HT1080 (cell line): ENCODE measurements at regions not wholly inside any gene's neighbourhood (a gene's known extent, or its start where the extent isn't known, plus 50 kb on each side); places are given as distances from the start of the nearest gene placed in this dataset.
"Not testable (repeated sequence)": the region's sequence is repeated elsewhere in the genome, so short reads cannot be mapped to it uniquely, and the experiment has no call there.

Experiments used
- DNase-seq: peaks from one replicate; pipeline ENCODE4 v3.0.0-alpha.2; 2015; ENCODE audit warnings: low read depth

DNA sequence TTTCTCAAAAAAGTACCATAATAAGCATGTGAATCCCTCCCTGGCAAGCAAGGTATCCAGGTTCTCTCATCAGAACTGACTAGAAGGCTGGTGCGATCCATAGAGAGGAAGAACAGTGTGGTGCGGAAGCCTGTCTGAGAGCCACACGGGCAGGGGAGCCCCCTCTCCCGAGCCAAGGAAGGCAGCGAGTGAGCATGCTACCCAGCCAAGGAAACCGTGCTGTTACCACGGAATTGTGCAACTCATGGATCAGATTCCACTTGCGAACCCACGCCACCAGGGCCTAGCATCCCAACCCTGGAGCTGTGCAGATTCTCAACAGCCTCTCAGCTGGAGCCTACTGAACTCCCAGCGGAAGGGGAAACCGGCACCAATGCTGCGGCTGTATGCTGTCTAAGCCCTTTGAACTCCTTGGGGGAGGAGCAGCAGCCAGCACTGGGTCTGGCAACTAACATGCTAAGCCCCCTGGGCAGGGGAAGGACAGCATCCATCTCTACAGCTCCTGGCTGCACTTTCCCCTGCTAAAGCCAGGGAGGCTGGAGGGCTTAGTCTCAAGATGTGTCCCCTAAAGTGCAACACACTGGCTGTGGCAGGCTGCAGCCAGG is 823.1 kb downstream of the EPHA4 start:
- DNase-seq = no peak

DNA sequence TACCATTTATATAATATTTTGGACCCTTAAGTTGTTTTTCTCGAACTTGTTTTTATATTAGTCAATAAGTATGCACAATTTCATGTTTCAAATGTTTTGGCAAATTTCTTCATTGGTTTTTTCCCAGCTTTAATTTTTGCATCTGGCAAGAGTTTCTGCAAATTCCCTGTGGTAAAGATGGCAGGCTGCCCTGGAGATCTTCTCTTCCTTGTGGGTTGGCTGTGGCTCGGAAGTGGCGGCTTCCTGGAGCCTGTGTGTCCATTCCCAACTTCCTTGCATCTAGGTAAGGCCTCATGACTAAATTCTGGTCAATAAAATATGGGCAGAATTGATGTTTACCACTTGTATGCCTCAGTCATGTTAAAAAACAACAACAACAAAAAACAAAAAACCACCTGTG is 818.6 kb downstream of the EPHA4 start:
- DNase-seq = peak; percentile 7

DNA sequence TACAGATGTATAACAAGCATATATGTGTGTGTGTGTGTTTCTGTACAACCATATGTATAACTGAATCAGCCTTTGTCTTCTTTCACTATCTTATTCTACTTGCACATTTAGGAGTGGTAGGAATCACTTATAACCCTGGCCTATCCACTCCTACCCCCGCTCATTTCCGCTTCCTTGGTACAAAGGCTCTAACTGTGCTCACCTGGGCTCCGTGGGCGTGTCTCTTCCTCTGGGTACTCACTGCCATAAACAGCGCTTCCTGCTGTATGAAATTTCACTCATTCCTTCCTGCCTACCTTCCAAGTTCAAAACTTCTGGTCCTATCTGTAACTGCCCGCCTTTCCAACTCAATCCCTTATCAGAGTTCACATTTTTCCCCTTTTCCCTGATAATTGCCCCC is 815.5 kb downstream of the EPHA4 start:
- DNase-seq = no peak

- not testable (repeated sequence) for DNase-seq
These were observed 813.7 kb downstream of the EPHA4 start for GRCh38 chr2:220758376-220758775.

- DNase-seq = no peak
These were observed 807.9 kb downstream of the EPHA4 start for GRCh38 chr2:220764171-220764570.

- DNase-seq = no peak
These were observed 804.4 kb downstream of the EPHA4 start for GRCh38 chr2:220767591-220768255.

DNA sequence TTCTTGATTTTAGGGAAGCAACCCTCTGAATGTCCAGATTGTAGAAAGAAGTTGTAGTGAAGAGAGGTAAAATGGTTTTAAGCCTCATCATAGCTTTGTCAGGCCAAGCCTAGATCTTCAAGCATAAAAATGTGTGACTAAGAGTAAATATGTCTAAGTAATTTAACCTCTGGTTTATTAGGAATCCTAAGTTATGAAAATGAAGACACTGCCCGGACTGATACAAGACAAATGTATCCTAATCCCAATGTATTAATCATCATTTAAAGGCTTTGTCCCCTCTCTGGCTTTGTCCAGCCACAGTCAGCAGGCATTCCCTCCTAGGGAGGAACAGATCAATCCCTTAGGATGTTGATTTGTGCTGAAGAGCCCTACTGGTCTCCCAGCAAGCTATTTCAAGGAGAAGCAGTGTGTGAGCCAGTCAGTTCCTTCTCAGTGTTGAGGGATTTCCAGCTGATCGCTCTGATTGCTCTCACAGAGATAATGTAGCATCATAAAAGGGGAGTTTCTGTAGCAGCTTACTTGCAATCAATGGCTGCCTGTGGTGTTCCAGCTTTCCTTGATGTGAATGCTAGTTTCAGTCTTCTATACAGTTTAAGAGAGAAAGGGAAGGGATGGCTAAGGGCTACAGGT is 796.1 kb downstream of the EPHA4 start:
- DNase-seq = no peak

DNA sequence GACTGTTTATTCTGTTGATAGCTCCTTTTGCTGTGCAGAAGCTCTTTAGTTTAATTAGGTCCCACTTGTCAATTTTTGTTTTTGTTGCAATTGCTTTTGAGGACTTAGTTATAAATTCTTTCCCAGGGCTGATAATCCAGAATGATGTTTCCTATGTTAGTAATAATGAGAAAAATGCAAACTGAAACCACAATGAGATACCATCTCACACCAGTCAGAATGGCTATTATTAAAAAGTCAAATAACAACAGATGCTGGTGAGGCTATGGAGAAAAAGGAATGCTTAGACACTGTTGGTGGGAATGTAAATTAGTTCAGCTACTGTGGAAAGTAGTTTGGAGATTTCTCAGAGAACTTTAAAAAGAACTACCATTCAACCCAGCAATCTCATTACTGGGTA is 793.0 kb downstream of the EPHA4 start:
- not testable (repeated sequence) for DNase-seq

DNA sequence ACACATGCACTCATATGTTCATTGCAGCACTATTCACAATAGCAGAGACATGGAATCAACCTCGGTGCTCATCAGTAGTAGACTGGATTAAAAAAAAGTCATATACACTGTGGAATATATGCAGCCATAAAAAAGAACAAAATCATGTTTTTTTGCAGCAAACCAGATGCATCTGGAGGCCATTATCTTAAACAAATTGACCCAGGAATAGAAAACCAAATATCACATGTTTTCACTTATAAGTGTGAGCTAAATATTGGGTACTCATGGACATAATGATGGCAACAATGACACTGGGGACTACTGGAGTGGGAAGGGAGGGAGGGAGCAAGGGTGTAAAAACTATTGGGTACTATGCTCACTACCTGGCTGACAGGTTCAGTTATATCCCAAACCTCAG is 792.6 kb downstream of the EPHA4 start:
- no peak for DNase-seq

- DNase-seq = peak; percentile 46
These were observed 792.2 kb downstream of the EPHA4 start for GRCh38 chr2:220779931-220780330.

GRCh38 chr2:220781622-220782241 is 790.4 kb downstream of the EPHA4 start:
- no peak for DNase-seq

DNA sequence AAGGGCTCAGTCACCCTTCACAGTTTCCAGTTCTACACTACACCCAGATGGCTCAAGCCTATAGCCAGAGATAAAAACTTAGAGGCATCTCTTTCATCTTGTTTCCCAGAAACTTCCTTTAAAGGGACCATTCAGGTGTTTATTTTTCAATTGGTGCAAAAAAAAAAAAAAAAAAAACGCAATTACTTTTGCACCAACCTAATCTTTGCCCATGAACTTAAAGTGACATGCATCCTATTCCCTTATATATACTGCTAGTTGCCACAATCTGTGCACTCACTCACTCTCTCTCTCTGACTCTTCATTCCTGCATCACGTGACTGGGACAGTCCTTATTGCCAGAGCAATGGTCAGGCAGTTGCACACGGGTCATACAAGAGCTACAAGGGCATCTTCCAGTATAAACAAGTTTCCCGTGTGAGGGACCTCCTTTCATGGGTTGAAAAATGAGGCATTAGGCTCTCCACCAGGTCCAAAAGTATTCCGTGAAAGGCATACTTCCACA is 789.4 kb downstream of the EPHA4 start:
- no peak for DNase-seq

DNA sequence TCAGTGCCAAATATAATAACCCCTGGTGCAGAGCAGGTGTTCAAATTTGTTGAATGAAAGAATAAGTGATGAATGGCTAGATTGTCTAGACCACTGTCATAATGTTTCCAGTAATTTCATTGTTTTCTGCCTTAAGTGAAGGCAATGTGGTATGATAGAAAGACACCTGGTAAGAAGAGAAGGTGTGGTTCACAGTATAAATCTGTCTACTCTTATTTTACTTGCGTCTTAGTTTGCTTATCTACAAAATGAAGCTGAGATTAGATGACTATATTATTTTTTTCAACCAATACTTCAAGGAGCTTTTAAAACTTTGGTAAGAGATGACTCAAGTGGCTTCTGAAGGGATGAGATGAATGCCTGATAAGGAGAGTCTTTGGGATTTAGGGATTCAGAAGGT is 788.4 kb downstream of the EPHA4 start:
- no peak for DNase-seq

DNA sequence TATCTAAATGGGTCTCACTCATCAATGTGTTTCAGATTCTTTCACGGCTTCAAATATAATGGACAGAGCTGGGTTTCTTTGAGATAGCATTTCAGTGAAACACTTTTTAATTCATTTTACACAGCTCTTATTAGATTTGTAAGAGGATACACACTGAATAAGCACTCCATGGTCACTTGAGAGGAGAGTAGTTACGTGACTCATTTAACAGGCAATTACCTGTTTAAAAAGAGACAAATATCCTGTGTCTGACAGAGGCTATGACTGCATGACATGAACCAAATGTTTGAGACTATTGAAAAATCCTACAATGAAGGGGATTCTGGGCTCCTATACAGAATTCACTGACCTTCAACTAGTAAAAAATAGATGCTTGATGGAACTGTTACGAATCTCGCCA is 786.9 kb downstream of the EPHA4 start:
- peak; percentile 4 for DNase-seq

DNA sequence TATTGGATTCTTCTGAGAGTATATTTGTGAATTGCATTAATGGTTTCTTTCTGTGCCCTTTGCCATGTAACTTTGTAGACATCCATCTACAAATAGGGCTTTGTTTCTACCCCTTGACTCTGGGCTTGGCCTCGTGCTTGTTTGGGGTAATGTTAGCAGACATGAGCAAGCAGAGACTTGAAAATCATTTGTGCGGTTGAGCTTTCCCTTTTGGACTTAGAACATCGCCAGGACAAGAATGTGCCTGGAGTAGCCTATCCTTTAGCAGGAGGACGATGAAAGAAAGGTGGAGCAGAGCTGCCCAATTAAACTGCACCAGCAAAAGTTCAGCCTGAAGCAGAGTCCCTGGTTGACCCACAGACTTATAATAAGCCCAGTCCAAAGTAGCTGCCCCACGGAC is 785.9 kb downstream of the EPHA4 start:
- no peak for DNase-seq

GRCh38 chr2:220787251-220787650 is 784.9 kb downstream of the EPHA4 start:
- no peak for DNase-seq

DNA sequence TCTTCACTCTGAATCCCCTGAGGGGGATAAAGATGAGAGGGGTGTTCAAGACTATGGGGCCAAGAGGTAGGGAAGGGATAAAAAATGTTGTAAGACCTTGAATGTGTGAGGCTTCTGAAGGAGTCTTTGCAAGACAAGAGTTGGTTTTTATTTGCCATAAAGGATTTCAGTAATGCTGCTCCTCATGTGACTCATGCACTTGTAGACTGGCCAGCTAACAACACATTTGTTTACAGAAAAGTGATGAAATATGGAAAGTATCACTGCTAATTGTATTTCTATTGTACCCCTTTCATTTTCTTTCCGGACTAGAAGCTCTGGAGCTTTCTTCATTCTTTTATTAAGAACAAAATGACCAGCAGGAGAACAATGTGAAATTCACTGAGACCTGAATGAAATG is 782.1 kb downstream of the EPHA4 start:
- peak; percentile 11 for DNase-seq

DNA sequence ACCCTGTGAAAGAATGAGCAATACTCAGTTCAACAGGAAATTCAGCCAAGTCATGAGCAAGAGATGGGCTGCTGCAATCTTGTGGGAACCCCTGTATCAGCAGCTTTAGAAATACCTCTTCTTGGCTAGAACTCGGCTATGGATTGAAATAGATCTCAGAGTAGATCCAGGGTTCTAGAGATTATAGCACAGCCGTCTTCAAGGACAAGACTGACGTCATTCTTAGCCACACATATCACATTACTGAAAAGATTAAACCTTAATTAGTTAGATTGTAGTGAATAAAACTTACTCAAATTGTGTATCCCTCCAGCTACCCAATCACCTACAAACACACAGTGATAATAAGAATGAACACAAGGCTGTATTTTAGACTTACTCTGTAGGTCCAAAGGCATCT is 776.4 kb downstream of the EPHA4 start:
- peak; percentile 24 for DNase-seq

DNA sequence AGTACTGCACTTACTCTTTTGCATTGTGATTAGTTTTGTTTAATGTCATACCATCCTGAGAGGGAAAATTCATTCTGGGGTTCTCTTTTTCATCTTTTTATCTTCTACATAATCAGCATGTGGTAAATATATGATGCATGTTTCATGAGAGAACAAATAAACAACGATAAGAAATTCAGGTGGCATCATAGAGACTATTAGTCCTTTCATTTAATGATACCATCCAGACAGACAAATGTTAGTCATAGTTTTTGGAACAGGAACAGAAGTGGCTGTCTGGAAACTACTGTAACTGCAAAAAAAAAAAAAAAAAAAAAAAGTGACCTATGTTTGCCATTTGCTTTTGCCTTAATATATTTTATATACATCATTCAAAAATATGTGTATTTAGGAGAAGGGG is 761.0 kb downstream of the EPHA4 start:
- no peak for DNase-seq

DNA sequence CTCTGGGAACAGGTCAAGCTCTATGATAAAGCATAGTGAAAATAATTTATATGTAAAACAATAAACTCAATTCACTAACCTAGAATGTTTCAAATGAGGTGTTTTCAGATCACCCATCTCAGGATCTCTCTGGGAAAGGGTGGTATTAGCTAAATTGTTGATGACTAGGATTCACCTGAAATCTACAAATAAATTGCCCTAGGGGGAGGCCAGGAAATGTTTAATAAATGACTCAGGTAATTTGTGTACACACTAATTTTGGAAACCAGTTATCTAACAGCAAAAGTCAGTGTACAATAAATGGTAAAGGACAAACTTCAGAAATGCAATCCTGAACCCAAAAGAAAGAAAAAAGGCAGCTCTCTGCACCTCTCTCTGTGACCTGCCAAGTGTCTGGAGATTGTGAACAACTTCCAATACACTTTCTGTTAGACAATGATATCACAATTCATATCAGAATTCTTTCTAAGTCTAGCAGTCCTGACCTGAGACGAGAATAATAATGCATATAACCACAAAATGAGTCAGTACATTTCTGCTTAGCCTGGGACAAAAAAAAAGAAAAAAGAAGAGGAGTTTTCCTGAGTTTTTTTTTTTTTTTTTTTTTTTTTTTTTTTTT is 760.0 kb downstream of the EPHA4 start:
- DNase-seq = peak; percentile 74

- no peak for DNase-seq
These were observed 757.7 kb downstream of the EPHA4 start for GRCh38 chr2:220814441-220814840.

DNA sequence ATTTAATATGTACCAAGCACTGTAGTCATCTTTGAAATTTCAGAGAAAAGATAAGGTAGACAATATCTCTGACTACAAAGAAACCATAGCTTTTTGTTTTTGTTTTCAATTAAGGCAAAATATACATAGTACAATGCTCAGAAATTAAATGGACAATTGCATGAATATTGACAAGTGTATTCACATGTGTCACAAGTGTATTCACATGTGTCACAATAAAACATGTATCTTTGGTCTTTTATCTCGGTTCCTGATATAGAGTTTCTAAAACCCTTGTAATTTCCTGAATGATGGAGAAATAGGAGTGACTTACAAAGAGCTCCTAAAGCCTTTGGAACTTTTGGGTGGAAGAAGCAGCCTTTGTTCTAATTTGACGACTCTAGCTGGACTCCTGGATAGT is 756.4 kb downstream of the EPHA4 start:
- no peak for DNase-seq
